ENCODE measurements at regions not wholly inside any gene's neighbourhood (a gene's known extent, or its start where the extent isn't known, plus 50 kb on each side); places are given as distances from the start of the nearest gene placed in this dataset.

DNA sequence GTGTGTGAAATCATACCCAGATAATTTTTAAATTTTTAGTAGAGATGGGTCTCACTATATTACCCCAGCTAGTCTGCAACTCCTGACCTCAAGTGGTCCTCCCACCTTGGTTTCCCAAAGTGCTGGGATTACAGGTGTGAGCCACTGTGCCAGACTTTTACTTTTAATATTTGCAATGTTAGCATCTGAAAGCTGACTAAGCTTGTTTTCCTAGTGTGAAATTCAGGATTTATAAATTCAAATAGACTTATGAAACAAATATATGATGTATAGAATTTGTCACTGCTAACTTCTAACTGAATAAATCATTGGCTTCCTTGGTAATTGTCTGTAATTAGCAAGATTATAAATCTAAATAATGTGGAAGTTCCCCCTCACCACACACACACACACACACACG lies 58.8 kb upstream of the SLC22A23 start:
- TF ChIP-seq, protein P1, sequence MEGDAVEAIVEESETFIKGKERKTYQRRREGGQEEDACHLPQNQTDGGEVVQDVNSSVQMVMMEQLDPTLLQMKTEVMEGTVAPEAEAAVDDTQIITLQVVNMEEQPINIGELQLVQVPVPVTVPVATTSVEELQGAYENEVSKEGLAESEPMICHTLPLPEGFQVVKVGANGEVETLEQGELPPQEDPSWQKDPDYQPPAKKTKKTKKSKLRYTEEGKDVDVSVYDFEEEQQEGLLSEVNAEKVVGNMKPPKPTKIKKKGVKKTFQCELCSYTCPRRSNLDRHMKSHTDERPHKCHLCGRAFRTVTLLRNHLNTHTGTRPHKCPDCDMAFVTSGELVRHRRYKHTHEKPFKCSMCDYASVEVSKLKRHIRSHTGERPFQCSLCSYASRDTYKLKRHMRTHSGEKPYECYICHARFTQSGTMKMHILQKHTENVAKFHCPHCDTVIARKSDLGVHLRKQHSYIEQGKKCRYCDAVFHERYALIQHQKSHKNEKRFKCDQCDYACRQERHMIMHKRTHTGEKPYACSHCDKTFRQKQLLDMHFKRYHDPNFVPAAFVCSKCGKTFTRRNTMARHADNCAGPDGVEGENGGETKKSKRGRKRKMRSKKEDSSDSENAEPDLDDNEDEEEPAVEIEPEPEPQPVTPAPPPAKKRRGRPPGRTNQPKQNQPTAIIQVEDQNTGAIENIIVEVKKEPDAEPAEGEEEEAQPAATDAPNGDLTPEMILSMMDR (conservative IDR thresholded peaks at IDR 0.05 in 1 of 2, IDR thresholded peaks at IDR 0.05 in 1 of 2; ENCODE audit: extremely low read depth in 1 of 2, insufficient read depth in 1 of 2, low read depth in 1 of 2, low read length in 2 of 2) = no peak
- no peak for TF ChIP-seq EZH2 (IDR thresholded peaks at IDR 0.05; ENCODE audit: borderline replicate concordance, low read length)

Measured in mammary epithelial cell (primary cell).